Thymus (tissue), 11 donors: ENCODE measurements at regions not wholly inside any gene's neighbourhood (a gene's known extent, or its start where the extent isn't known, plus 50 kb on each side); places are given as distances from the start of the nearest gene placed in this dataset.

Source experiments
- DNase-seq, 9 donors: peaks; one replicate each; pipeline ENCODE4 v3.0.0-alpha.2; 2013; ENCODE audit warnings: low spot score in 9 of 9, low read depth in 6 of 9, missing footprints in 1 of 9
- H3K27ac ChIP-seq, 2 donors: one replicate each; pipeline ENCODE4 v1.5.1; 2013; ENCODE audit warnings: control low read depth in 1 of 2, low read depth in 1 of 2, low read length in 1 of 2, mild to moderate bottlenecking in 1 of 2, moderate library complexity in 1 of 2
- H3K27me3 ChIP-seq, 2 donors: one replicate each; pipeline ENCODE4 v1.5.1; 2013; ENCODE audit warnings: low read length in 1 of 2; ENCODE audit not compliant: control insufficient read depth in 2 of 2, insufficient read depth in 1 of 2
- H3K36me3 ChIP-seq, 2 donors: one replicate each; pipeline ENCODE4 v1.5.1; 2013; ENCODE audit warnings: low read length in 1 of 2, mild to moderate bottlenecking in 1 of 2, moderate library complexity in 1 of 2; ENCODE audit not compliant: control insufficient read depth in 2 of 2, insufficient read depth in 2 of 2
- H3K4me1 ChIP-seq, 2 donors: one replicate each; pipeline ENCODE4 v1.5.1; 2013; ENCODE audit warnings: low read length in 2 of 2; ENCODE audit not compliant: control insufficient read depth in 2 of 2, insufficient read depth in 2 of 2
- H3K4me3 ChIP-seq, 2 donors: one replicate each; pipeline ENCODE4 v1.5.1; 2013; ENCODE audit warnings: low read length in 2 of 2, control low read depth in 1 of 2, mild to moderate bottlenecking in 1 of 2
- H3K9me3 ChIP-seq, 2 donors: one replicate each; pipeline ENCODE4 v1.5.1; 2013; ENCODE audit warnings: low read length in 1 of 2, mild to moderate bottlenecking in 1 of 2; ENCODE audit not compliant: control insufficient read depth in 2 of 2, insufficient read depth in 1 of 2
- WGBS: extraction: QIAGEN DNeasy Blood & Tissue Kit; methylation state at CpG from one replicate; pipeline ENCODE4 v1.1.7; 2013; 5-methylcytosine and 5-hydroxymethylcytosine counted together
- donor health status: healthy.

- Histone ChIP-seq H3K4me1 (no peaks in the 10 kb centered on the region), H3K27me3 (no peaks in the 10 kb centered on the region), H3K36me3 (no peaks in the 10 kb centered on the region), H3K9me3 (no peaks in the 10 kb centered on the region), H3K27ac (no peak overlapping the region), H3K4me3 (no peak overlapping the region)
- WGBS: 93% methylated on average over 3 of the region's 3 CpGs
- DNase-seq: no peak
These were observed 301.7 kb downstream of the FOXA2 start for GRCh38 chr20:22282696-22283095.

GRCh38 chr20:22274330-22274729 lies 310.0 kb downstream of the FOXA2 start:
- H3K36me3 ChIP-seq: no peaks in the 10 kb centered on the region
- H3K4me3 ChIP-seq: no peak overlapping the region

GRCh38 chr20:22268675-22269074 lies 315.7 kb downstream of the FOXA2 start:
- no peak for DNase-seq
- Histone ChIP-seq H3K27me3 (no peaks in the 10 kb centered on the region), H3K27ac (no peak overlapping the region), H3K9me3 (no peaks in the 10 kb centered on the region), H3K4me3 (no peak overlapping the region), H3K4me1 (no peaks in the 10 kb centered on the region), H3K36me3 (no peaks in the 10 kb centered on the region)
- 98% methylated on average over 2 of the region's 2 CpGs for WGBS

More at GRCh38 chr20:22274330-22274729, 310.0 kb downstream of the FOXA2 start:
- DNase-seq: no peak
- Histone ChIP-seq H3K9me3 (no peaks in the 10 kb centered on the region), H3K27ac (no peak overlapping the region), H3K4me1 (no peaks in the 10 kb centered on the region), H3K27me3 (no peaks in the 10 kb centered on the region)
- 76% methylated on average over 4 of the region's 4 CpGs for WGBS

GRCh38 chr20:22264917-22265316 lies 319.5 kb downstream of the FOXA2 start:
- WGBS: 88% methylated on average over 4 of the region's 4 CpGs
- Histone ChIP-seq H3K9me3 (no peaks in the 10 kb centered on the region), H3K36me3 (no peaks in the 10 kb centered on the region), H3K4me3 (no peak overlapping the region), H3K4me1 (no peaks in the 10 kb centered on the region), H3K27me3 (no peaks in the 10 kb centered on the region), H3K27ac (no peak overlapping the region)
- DNase-seq: no peak

GRCh38 chr20:22260506-22260905 lies 323.9 kb downstream of the FOXA2 start:
- 89% methylated on average over 1 of the region's 1 CpG for WGBS
- no peak for DNase-seq
- Histone ChIP-seq H3K9me3 (no peaks in the 10 kb centered on the region), H3K4me3 (no peak overlapping the region), H3K27ac (no peak overlapping the region), H3K4me1 (no peaks in the 10 kb centered on the region), H3K27me3 (no peaks in the 10 kb centered on the region), H3K36me3 (no peaks in the 10 kb centered on the region)

GRCh38 chr20:22257912-22258311 lies 326.5 kb downstream of the FOXA2 start:
- WGBS: 92% methylated on average over 6 of the region's 6 CpGs
- Histone ChIP-seq H3K9me3 (no peaks in the 10 kb centered on the region), H3K4me3 (no peak overlapping the region), H3K36me3 (no peaks in the 10 kb centered on the region), H3K27ac (no peak overlapping the region), H3K4me1 (no peaks in the 10 kb centered on the region), H3K27me3 (no peaks in the 10 kb centered on the region)
- DNase-seq: no peak

GRCh38 chr20:22248051-22248667 lies 336.2 kb downstream of the FOXA2 start:
- WGBS: 39% methylated on average over 5 of the region's 5 CpGs
- DNase-seq: peak in 2 of 9 donors; percentile 7 to 23

GRCh38 chr20:22245139-22245538 lies 339.2 kb downstream of the FOXA2 start:
- Histone ChIP-seq H3K9me3 (no peaks in the 10 kb centered on the region), H3K4me1 (no peaks in the 10 kb centered on the region), H3K27me3 (no peaks in the 10 kb centered on the region), H3K27ac (no peak overlapping the region), H3K4me3 (no peak overlapping the region), H3K36me3 (no peaks in the 10 kb centered on the region)
- DNase-seq: no peak
- WGBS: 78% methylated on average over 3 of the region's 3 CpGs

More at GRCh38 chr20:22248051-22248667, 336.2 kb downstream of the FOXA2 start:
- Histone ChIP-seq H3K36me3 (no peaks in the 10 kb centered on the region), H3K4me1 (no peaks in the 10 kb centered on the region), H3K27me3 (no peaks in the 10 kb centered on the region), H3K27ac (no peak overlapping the region), H3K9me3 (no peaks in the 10 kb centered on the region), H3K4me3 (no peak overlapping the region)

- WGBS: 85% methylated on average over 5 of the region's 5 CpGs
- no peak for DNase-seq
- Histone ChIP-seq H3K4me1 (no peaks in the 10 kb centered on the region), H3K27me3 (no peaks in the 10 kb centered on the region), H3K36me3 (no peaks in the 10 kb centered on the region), H3K4me3 (no peak overlapping the region), H3K27ac (no peak overlapping the region), H3K9me3 (no peaks in the 10 kb centered on the region)
These were observed 341.3 kb downstream of the FOXA2 start for GRCh38 chr20:22243067-22243466.
